KMS-11 (cell line): ENCODE measurements at regions not wholly inside any gene's neighbourhood (a gene's known extent, or its start where the extent isn't known, plus 50 kb on each side); places are given as distances from the start of the nearest gene placed in this dataset.

Source experiments
- H2AFZ ChIP-seq: fragments of 200-600 bp; sonication (generic); 2 replicates; pipeline ENCODE4 v1.6.1; 2016; ENCODE audit warnings: antibody characterized with exemption, mixed run types, low read depth
- H3K27ac ChIP-seq: fragments of 200-600 bp; sonication (generic); 2 replicates; pipeline ENCODE4 v1.6.1; 2016; ENCODE audit warnings: mild to moderate bottlenecking, mixed run types
- H3K27me3 ChIP-seq: fragments of 200-600 bp; sonication (generic); 2 replicates; pipeline ENCODE4 v1.6.1; 2017; ENCODE audit warnings: mild to moderate bottlenecking, low read depth, mixed run types, moderate library complexity; ENCODE audit not compliant: insufficient read depth
- H3K36me3 ChIP-seq: fragments of 200-600 bp; sonication (generic); 2 replicates; pipeline ENCODE4 v1.6.1; 2017; ENCODE audit warnings: mild to moderate bottlenecking, mixed run types; ENCODE audit not compliant: insufficient read depth
- H3K4me1 ChIP-seq: fragments of 200-600 bp; sonication (generic); 2 replicates; pipeline ENCODE4 v1.6.1; 2016; ENCODE audit warnings: mild to moderate bottlenecking, low read depth, mixed run types; ENCODE audit not compliant: poor library complexity, severe bottlenecking
- H3K4me2 ChIP-seq: fragments of 200-600 bp; sonication (generic); 2 replicates; pipeline ENCODE4 v1.7.0; 2016; ENCODE audit warnings: mild to moderate bottlenecking, mixed run types
- H3K4me3 ChIP-seq: fragments of 200-600 bp; sonication (generic); IDR thresholded peaks from 2 replicates; pipeline ENCODE4 v1.6.1; 2017; ENCODE audit warnings: low read depth, low read length, mixed read lengths; ENCODE audit not compliant: insufficient read depth
- H3K79me2 ChIP-seq: fragments of 200-600 bp; sonication (generic); 2 replicates; pipeline ENCODE4 v1.6.1; 2016; ENCODE audit warnings: low read depth, mixed run types; ENCODE audit not compliant: insufficient read depth
- H3K9ac ChIP-seq: fragments of 200-600 bp; sonication (generic); 2 replicates; pipeline ENCODE4 v1.6.1; 2016; ENCODE audit warnings: mild to moderate bottlenecking, mixed run types
- H4K20me1 ChIP-seq: fragments of 200-600 bp; sonication (generic); 2 replicates; pipeline ENCODE4 v1.6.1; 2016; ENCODE audit warnings: mild to moderate bottlenecking, mixed run types; ENCODE audit not compliant: insufficient read depth
- TF ChIP-seq, protein P1 (sequence below): fragments of 200-600 bp; sonication (generic); conservative IDR thresholded peaks from 2 replicates; pipeline ENCODE4 v1.6.1; 2017; ENCODE audit warnings: low read depth, mild to moderate bottlenecking, antibody characterized with exemption, low read length, moderate library complexity, mixed read lengths

DNA sequence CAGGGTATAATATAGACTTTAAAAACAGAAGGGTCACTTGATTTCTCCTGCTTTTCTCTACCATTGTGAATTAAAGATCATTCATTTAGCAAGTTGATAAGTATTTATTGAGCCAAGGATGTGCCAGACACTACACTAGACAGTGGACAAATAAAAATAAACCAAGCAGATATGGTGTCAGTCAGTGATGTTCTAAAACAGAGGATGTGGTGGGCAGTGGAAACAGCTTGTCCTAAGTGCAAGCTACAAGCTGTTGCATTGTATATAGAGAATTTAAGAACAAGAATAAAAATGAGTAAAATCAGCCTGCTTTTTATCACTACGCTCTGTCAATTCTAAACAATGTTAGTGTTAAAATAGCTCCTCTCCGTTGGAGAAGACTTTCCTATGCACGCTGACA lies 637.3 kb upstream of the GRM7 start:
- H4K20me1 ChIP-seq, result no peaks in the 10 kb centered on the region
- H3K36me3 ChIP-seq, result no peaks in the 10 kb centered on the region
- H3K27ac ChIP-seq, result no peak overlapping the region
- H3K4me3 ChIP-seq, result no peak overlapping the region
- H3K27me3 ChIP-seq, result no peaks in the 10 kb centered on the region
- TF ChIP-seq, protein P1, sequence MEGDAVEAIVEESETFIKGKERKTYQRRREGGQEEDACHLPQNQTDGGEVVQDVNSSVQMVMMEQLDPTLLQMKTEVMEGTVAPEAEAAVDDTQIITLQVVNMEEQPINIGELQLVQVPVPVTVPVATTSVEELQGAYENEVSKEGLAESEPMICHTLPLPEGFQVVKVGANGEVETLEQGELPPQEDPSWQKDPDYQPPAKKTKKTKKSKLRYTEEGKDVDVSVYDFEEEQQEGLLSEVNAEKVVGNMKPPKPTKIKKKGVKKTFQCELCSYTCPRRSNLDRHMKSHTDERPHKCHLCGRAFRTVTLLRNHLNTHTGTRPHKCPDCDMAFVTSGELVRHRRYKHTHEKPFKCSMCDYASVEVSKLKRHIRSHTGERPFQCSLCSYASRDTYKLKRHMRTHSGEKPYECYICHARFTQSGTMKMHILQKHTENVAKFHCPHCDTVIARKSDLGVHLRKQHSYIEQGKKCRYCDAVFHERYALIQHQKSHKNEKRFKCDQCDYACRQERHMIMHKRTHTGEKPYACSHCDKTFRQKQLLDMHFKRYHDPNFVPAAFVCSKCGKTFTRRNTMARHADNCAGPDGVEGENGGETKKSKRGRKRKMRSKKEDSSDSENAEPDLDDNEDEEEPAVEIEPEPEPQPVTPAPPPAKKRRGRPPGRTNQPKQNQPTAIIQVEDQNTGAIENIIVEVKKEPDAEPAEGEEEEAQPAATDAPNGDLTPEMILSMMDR, result no peak
- no peak overlapping the region for H2AFZ ChIP-seq
- H3K4me1 ChIP-seq, result no peaks in the 10 kb centered on the region
- no peaks in the 10 kb centered on the region for H3K79me2 ChIP-seq
- no peak overlapping the region for H3K4me2 ChIP-seq
- H3K9ac ChIP-seq, result no peak overlapping the region

GRCh38 chr3:6228958-6229683 lies 631.8 kb upstream of the GRM7 start:
- no peaks in the 10 kb centered on the region for H3K27me3 ChIP-seq
- H3K4me1 ChIP-seq, result no peaks in the 10 kb centered on the region
- TF ChIP-seq, protein P1, result no peak
- H3K9ac ChIP-seq, result no peak overlapping the region
- H3K79me2 ChIP-seq, result no peaks in the 10 kb centered on the region
- H2AFZ ChIP-seq, result no peak overlapping the region
- no peaks in the 10 kb centered on the region for H3K36me3 ChIP-seq
- no peak overlapping the region for H3K4me2 ChIP-seq
- no peaks in the 10 kb centered on the region for H4K20me1 ChIP-seq
- no peak overlapping the region for H3K4me3 ChIP-seq
- no peak overlapping the region for H3K27ac ChIP-seq

GRCh38 chr3:6229778-6230410 lies 631.0 kb upstream of the GRM7 start:
- Histone ChIP-seq H2AFZ (no peak overlapping the region), H3K27me3 (no peaks in the 10 kb centered on the region), H3K4me2 (no peak overlapping the region), H3K79me2 (no peaks in the 10 kb centered on the region), H3K4me1 (no peaks in the 10 kb centered on the region), H3K4me3 (no peak overlapping the region), H3K27ac (no peak overlapping the region), H3K36me3 (no peaks in the 10 kb centered on the region), H3K9ac (no peak overlapping the region), H4K20me1 (no peaks in the 10 kb centered on the region)
- TF ChIP-seq, protein P1, result no peak

- Histone ChIP-seq H3K79me2 (no peaks in the 10 kb centered on the region), H3K27ac (no peak overlapping the region), H3K36me3 (no peaks in the 10 kb centered on the region), H3K27me3 (no peaks in the 10 kb centered on the region), H3K4me2 (no peak overlapping the region), H3K4me1 (no peaks in the 10 kb centered on the region), H4K20me1 (no peaks in the 10 kb centered on the region), H3K9ac (no peak overlapping the region), H2AFZ (no peak overlapping the region), H3K4me3 (no peak overlapping the region)
- TF ChIP-seq, protein P1, result no peak
These were observed 618.8 kb upstream of the GRM7 start for GRCh38 chr3:6242104-6242503.
